Loucy (cell line): ENCODE measurements at regions not wholly inside any gene's neighbourhood (a gene's known extent, or its start where the extent isn't known, plus 50 kb on each side); places are given as distances from the start of the nearest gene placed in this dataset.
"Not testable (repeated sequence)": the region's sequence is repeated elsewhere in the genome, so short reads cannot be mapped to it uniquely, and the experiment has no call there.

ENCODE experiments used
- H2AFZ ChIP-seq: fragments of 200-600 bp; sonication (generic); 2 replicates; pipeline ENCODE4 v1.6.0; 2016; ENCODE audit warnings: antibody characterized with exemption, mild to moderate bottlenecking, low read length, moderate library complexity
- H3F3A ChIP-seq: fragments of 200-600 bp; 2 replicates; pipeline ENCODE4 v1.6.0; 2016; ENCODE audit warnings: antibody characterized with exemption, low read depth, mild to moderate bottlenecking
- H3K27me3 ChIP-seq: fragments of 200-600 bp; sonication (generic); 2 replicates; pipeline ENCODE4 v1.6.1; 2014; ENCODE audit warnings: low read length, mild to moderate bottlenecking; ENCODE audit not compliant: insufficient read depth, poor library complexity, severe bottlenecking
- H3K36me3 ChIP-seq: fragments of 200-600 bp; sonication (generic); 2 replicates; pipeline ENCODE4 v1.6.1; 2016; ENCODE audit warnings: low read length; ENCODE audit not compliant: insufficient read depth
- H3K4me1 ChIP-seq: fragments of 200-600 bp; sonication (generic); 2 replicates; pipeline ENCODE4 v1.5.1; 2014; ENCODE audit warnings: low read length, mild to moderate bottlenecking; ENCODE audit not compliant: insufficient read depth, poor library complexity, severe bottlenecking
- H3K4me2 ChIP-seq: fragments of 200-600 bp; sonication (generic); 2 replicates; pipeline ENCODE4 v1.6.0; 2014; ENCODE audit warnings: antibody characterized with exemption, low read length, low read depth, mild to moderate bottlenecking; ENCODE audit not compliant: poor library complexity, severe bottlenecking
- H3K4me3 ChIP-seq: fragments of 200-600 bp; sonication (generic); 2 replicates; pipeline ENCODE4 v1.5.1; 2014; ENCODE audit warnings: low read length, mild to moderate bottlenecking, mixed read lengths; ENCODE audit not compliant: poor library complexity, severe bottlenecking
- H3K79me2 ChIP-seq: fragments of 200-600 bp; sonication (generic); 2 replicates; pipeline ENCODE4 v1.6.1; 2014; ENCODE audit warnings: low read length; ENCODE audit not compliant: insufficient read depth
- H3K9ac ChIP-seq: fragments of 200-600 bp; sonication (generic); 2 replicates; pipeline ENCODE4 v1.6.0; 2014; ENCODE audit warnings: mild to moderate bottlenecking, low read depth, low read length, moderate library complexity; ENCODE audit not compliant: poor library complexity, severe bottlenecking
- H3K9me2 ChIP-seq: fragments of 200-600 bp; sonication (generic); replicated peaks from 2 replicates; pipeline ENCODE4 v1.6.1; 2016; ENCODE audit warnings: low read depth, low read length, mixed read lengths
- H3K9me3 ChIP-seq: fragments of 200-600 bp; sonication (generic); 2 replicates; pipeline ENCODE4 v1.6.1; 2014; ENCODE audit warnings: mild to moderate bottlenecking, antibody characterized with exemption, low read length, low read depth; ENCODE audit not compliant: insufficient read depth
- H4K20me1 ChIP-seq: fragments of 200-600 bp; sonication (generic); 2 replicates; pipeline ENCODE4 v1.6.0; 2014; ENCODE audit warnings: antibody characterized with exemption, low read length, mild to moderate bottlenecking; ENCODE audit not compliant: insufficient read depth, poor library complexity, severe bottlenecking
- EZH2phosphoT487 ChIP-seq: fragments of 200-600 bp; IDR thresholded peaks from 2 replicates; pipeline ENCODE4 v1.6.1; 2018; ENCODE audit warnings: antibody characterized with exemption, mild to moderate bottlenecking, moderate library complexity, borderline replicate concordance
- TF ChIP-seq, protein P1 (sequence below): fragments of 200-600 bp; sonication (generic); conservative IDR thresholded peaks from 2 replicates; pipeline ENCODE4 v1.5.1; 2014; ENCODE audit warnings: mild to moderate bottlenecking, antibody characterized with exemption, low read length

DNA sequence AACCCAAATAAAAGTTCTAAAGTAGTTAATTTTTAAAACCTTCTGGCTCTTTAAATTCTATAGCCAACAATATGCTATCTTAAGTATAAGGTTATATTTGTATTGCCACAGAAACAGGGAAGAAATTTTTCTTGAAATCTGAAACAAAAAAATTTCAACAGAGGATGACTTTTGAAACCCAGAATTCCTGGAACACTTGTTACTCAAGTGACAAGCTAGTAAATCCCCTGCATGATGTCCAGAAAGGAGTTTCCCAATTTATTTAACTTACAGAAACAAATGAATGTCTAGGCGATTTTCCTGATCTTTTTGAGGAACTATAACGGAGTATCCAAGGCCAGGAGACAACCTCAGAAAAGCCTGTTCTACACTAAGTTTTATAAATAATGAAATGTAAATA is 69.6 kb downstream of the SLC41A2 start:
- no peaks in the 10 kb centered on the region for H3K79me2 ChIP-seq
- no peak overlapping the region for H3K4me2 ChIP-seq
- no peak overlapping the region for H3K9ac ChIP-seq
- no peaks in the 10 kb centered on the region for H3F3A ChIP-seq
- TF ChIP-seq EZH2phosphoT487, result no peak
- H3K9me3 ChIP-seq, result no peaks in the 10 kb centered on the region
- no peak overlapping the region for H2AFZ ChIP-seq
- no peak overlapping the region for H3K4me3 ChIP-seq
- H3K4me1 ChIP-seq, result no peaks in the 10 kb centered on the region
- H3K27me3 ChIP-seq, result no peaks in the 10 kb centered on the region
- H3K36me3 ChIP-seq, result no peaks in the 10 kb centered on the region
- H4K20me1 ChIP-seq, result no peaks in the 10 kb centered on the region
- H3K9me2 ChIP-seq, result no peaks in the 10 kb centered on the region

DNA sequence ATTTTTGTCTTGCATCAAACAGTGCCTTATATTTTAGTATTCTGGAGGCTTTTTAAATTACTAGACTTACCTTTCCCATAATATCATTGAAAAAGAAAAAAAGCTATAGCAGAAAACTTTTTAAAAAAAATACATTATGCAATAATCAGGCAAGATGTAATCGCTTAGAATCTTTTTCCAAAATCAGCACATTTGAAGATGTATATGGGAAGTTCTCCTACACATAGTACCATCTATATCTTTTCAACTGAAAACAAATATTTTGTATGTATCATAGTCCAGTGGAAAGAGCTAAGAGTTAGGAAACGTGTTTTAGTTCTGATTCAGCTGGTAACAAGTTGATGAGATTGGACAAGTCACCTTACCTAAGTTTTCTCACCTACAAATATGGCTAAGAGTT is 70.6 kb downstream of the SLC41A2 start:
- Histone ChIP-seq H3K4me1 (no peaks in the 10 kb centered on the region), H3F3A (no peaks in the 10 kb centered on the region), H3K27me3 (no peaks in the 10 kb centered on the region), H3K9me2 (no peaks in the 10 kb centered on the region), H3K9ac (no peak overlapping the region), H3K4me2 (no peak overlapping the region), H4K20me1 (no peaks in the 10 kb centered on the region), H3K9me3 (no peaks in the 10 kb centered on the region), H3K4me3 (no peak overlapping the region), H2AFZ (no peak overlapping the region), H3K79me2 (no peaks in the 10 kb centered on the region), H3K36me3 (no peaks in the 10 kb centered on the region)
- no peak for TF ChIP-seq EZH2phosphoT487
- TF ChIP-seq, protein P1, sequence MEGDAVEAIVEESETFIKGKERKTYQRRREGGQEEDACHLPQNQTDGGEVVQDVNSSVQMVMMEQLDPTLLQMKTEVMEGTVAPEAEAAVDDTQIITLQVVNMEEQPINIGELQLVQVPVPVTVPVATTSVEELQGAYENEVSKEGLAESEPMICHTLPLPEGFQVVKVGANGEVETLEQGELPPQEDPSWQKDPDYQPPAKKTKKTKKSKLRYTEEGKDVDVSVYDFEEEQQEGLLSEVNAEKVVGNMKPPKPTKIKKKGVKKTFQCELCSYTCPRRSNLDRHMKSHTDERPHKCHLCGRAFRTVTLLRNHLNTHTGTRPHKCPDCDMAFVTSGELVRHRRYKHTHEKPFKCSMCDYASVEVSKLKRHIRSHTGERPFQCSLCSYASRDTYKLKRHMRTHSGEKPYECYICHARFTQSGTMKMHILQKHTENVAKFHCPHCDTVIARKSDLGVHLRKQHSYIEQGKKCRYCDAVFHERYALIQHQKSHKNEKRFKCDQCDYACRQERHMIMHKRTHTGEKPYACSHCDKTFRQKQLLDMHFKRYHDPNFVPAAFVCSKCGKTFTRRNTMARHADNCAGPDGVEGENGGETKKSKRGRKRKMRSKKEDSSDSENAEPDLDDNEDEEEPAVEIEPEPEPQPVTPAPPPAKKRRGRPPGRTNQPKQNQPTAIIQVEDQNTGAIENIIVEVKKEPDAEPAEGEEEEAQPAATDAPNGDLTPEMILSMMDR, result no peak

DNA sequence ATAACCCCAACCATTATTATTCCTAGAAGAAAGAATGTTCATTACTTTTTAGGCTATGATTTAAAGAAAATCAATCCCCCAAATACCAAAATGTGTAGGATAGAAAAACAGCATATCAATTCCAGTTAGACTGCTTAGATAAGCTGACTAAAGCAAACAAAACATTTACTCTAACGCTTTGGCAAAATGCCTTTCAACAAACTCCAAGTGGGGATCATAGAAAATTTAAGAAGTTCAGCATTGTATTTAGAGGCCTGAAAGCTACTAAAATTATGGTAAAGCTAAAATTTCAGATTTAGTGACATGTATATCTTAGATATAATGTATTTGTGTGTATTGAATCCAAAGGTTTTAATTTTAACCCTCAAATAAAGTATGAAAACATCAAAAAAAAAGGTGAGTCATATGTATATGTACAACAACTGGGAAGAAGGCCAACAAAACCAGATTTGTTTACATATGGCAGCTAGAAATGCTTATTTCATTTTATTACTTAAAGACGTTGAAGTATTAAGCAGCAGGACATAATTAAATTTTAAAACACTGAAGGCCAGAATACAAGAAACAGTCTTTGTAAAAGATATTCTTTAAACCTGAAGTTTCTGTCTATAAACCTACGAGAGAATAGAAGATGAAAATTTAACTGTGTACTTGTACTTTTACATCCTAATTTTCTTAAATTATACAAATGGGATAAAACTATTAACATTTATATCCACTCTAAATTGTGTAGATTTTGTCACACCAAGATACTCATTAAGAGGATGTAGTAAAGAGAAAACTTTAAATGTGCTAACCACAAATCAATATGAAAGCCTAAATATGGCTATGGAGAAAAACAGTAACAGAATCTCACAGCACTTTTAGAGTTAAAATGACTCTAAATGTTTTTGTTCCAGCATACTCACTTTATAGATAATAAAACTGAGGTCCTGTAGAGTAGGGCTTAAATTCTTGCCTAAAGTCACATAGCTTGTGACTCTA is 71.4 kb downstream of the SLC41A2 start:
- no peaks in the 10 kb centered on the region for H3F3A ChIP-seq
- no peak overlapping the region for H3K4me3 ChIP-seq
- H3K9me2 ChIP-seq, result no peaks in the 10 kb centered on the region
- H3K27me3 ChIP-seq, result no peaks in the 10 kb centered on the region
- H3K36me3 ChIP-seq, result no peaks in the 10 kb centered on the region
- no peaks in the 10 kb centered on the region for H4K20me1 ChIP-seq
- no peaks in the 10 kb centered on the region for H3K79me2 ChIP-seq
- no peak overlapping the region for H3K9ac ChIP-seq
- H3K4me1 ChIP-seq, result no peaks in the 10 kb centered on the region
- H2AFZ ChIP-seq, result no peak overlapping the region
- no peak overlapping the region for H3K4me2 ChIP-seq
- TF ChIP-seq, protein P1, result no peak
- TF ChIP-seq EZH2phosphoT487, result no peak
- no peaks in the 10 kb centered on the region for H3K9me3 ChIP-seq

DNA sequence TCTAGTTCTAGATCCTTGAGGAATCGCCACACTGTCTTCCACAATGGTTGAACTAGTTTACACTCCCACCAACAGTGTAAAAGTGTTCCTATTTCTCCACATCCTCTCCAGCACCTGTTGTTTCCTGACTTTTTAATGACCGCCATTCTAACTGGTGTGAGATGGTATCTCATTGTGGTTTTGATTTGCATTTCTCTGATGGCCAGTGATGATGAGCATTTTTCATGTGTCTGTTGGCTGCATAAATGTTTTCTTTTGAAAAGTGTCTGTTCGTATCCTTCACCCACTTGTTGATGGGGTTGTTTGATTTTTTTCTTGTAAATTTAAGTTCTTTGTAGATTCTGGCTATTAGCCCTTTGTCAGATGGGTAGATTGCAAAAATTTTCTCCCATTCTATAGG is 79.2 kb downstream of the SLC41A2 start:
- H3K4me2 ChIP-seq, H3K27me3 ChIP-seq, H3K4me1 ChIP-seq, H3K36me3 ChIP-seq, H3K9ac ChIP-seq, H3K79me2 ChIP-seq, H2AFZ ChIP-seq, H3K9me2 ChIP-seq, H3K4me3 ChIP-seq, H4K20me1 ChIP-seq, H3F3A ChIP-seq, H3K9me3 ChIP-seq: not testable (repeated sequence)
